ENCODE measurements at regions not wholly inside any gene's neighbourhood (a gene's known extent, or its start where the extent isn't known, plus 50 kb on each side); places are given as distances from the start of the nearest gene placed in this dataset.

DNA sequence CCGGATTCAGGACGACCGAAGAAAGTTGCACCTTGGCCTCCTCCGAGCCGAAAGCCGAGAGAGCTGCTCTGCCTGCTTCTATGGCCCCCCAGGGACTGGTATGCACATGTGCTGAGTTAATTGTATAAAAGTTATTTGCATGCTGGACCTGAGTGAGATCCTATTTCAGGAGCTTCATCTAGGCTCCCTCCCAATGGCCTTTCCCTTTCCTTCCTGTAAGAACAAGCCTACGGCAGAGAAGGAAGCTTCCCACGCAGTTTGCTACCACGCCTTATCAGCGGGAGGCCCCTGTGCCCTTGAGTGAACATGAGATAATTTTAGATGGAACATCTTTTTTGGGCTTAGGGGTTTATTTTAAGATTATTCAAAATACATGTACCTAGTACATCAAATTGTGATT, 65.9 kb downstream of the RIN2 start:
- TF ChIP-seq ZFX (IDR thresholded peaks at IDR 0.05) (no peak), CTCF (conservative IDR thresholded peaks at IDR 0.05) (no peak)
- H3K27ac ChIP-seq: no peak overlapping the region

- no peak overlapping the region for H3K27ac ChIP-seq
- no peak for TF ChIP-seq CTCF (conservative IDR thresholded peaks at IDR 0.05)
These were observed 66.8 kb downstream of the RIN2 start for GRCh38 chr20:19824861-19825260.

GRCh38 chr20:19826179-19826914, 68.3 kb downstream of the RIN2 start:
- no peak overlapping the region for H3K27ac ChIP-seq

DNA sequence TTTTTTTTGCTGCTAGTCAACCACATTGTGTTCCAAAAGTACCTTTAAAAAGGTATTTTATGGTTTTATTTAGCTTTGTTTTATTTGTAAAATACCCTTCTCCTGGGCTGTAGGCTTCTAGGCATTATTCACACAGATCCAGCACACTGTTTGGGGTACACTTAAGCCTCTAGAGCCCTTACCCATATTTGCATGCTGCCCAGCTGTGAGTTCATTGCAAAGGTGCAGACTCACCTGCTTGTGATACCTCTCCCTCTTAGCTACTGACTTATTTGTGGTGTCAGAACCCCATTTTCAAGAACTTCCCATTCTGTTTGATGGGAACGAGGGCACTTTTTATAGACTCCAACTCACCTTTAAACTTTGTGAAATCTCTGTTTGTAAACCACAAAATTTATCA, 69.8 kb downstream of the RIN2 start:
- H3K27ac ChIP-seq: no peak overlapping the region
- TF ChIP-seq CTCF (conservative IDR thresholded peaks at IDR 0.05) (no peak), ZFX (IDR thresholded peaks at IDR 0.05) (no peak)

More at GRCh38 chr20:19826179-19826914, 68.3 kb downstream of the RIN2 start:
- no peak for TF ChIP-seq ZFX (IDR thresholded peaks at IDR 0.05)
- TF ChIP-seq CTCF (conservative IDR thresholded peaks at IDR 0.05): no peak

DNA sequence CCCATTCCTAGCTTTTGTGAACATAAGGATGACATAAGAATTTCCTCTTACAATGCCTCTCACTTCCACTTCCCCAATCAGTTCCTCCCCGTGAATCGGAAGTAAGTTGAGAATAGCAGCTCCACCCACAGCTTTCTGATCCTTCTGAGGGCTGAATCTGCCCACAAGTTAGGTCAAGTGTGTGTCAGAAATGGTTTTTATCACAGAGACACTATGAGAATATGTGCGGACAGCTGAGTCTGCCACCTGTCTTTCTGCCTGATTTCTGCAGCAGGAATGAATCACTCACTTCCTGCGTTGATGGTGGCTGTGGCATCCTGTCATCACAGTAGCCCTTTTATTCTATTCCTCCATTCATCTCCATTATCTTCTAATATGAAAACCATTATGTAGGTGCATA, 70.2 kb downstream of the RIN2 start:
- TF ChIP-seq ZFX (IDR thresholded peaks at IDR 0.05) (no peak), CTCF (conservative IDR thresholded peaks at IDR 0.05) (no peak)
- no peak overlapping the region for H3K27ac ChIP-seq

- TF ChIP-seq ZFX (IDR thresholded peaks at IDR 0.05) (no peak), CTCF (conservative IDR thresholded peaks at IDR 0.05) (no peak)
- H3K27ac ChIP-seq: no peak overlapping the region
These were observed 72.2 kb downstream of the RIN2 start for GRCh38 chr20:19830211-19830785.

DNA sequence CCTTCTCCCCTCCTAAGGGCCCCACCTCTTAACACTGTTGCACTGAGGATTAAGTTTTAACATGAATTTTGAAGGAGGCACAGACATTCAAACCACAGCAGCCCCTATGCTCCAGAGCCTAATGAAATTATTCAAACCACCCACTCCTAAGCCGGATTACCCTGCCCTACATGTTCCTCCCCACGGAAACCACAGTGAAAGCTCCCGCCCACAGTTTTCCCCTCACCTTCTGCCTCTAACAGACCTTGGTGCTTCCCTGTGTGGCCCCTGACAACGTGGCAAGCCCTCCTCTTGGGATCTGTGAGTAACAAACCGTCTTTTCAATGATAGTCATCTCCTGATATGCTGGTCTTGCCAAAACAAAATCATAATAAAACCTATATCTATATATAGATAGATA, 74.8 kb downstream of the RIN2 start:
- no peak for TF ChIP-seq CTCF (conservative IDR thresholded peaks at IDR 0.05)
- no peak for TF ChIP-seq ZFX (IDR thresholded peaks at IDR 0.05)
- H3K27ac ChIP-seq: no peak overlapping the region
